ENCODE measurements at regions not wholly inside any gene's neighbourhood (a gene's known extent, or its start where the extent isn't known, plus 50 kb on each side); places are given as distances from the start of the nearest gene placed in this dataset.

DNA sequence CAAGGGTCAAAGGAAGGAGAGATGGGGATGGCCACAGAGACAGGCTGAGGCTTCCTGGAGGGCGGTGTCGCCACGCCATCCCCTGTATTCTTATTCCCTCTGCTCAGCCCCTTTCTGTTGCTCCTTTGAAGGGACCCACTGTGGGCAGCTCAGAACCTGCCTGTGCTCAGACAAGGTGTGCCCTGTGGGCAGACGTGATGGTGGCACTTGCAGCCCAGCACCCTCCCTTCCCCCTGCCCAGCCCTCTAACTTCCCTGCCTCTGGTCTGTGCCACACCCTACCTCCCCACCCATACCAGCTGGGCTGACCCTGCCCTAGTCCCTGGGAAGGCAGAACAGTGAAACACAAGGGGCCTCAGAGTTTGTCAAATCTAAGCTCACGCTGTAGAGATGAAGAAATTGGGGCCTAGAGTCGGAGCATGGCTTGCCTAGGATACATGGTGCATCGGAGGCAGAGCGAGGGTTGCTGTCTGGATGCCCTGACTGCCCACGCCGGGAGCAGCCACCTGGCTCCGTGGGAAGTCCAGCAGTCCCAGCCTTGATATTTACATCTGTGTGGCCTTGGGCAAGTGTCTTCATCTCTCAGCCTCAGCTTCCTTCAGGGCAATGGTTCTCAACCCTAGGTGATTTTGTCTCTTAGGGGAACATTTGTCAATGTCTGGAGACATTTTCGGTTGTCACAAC, 68.6 kb upstream of the RUNX3 start:
- no peak for DNase-seq

GRCh38 chr1:24996983-24997893, 67.2 kb upstream of the RUNX3 start:
- no peak for DNase-seq

DNA sequence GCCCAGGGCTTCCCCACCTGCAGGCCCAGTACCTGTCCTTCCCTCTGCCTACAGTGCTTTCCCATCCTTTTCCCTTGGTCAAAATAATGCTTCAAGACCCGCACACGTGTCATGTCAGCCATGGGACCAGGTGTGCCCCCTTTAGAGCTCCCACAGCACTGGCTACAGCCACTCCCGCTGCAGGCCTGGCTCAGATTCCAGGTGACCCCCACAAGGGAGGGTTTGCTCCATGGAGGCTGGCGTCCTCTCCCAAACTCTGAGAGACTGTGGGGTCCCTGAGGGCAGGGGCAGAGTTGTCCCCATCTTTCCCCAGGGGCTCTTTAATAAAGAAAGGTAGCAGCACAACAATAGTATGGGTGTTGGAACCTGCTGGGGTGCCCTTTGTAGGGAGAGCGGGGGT, 66.4 kb upstream of the RUNX3 start:
- DNase-seq: no peak

DNA sequence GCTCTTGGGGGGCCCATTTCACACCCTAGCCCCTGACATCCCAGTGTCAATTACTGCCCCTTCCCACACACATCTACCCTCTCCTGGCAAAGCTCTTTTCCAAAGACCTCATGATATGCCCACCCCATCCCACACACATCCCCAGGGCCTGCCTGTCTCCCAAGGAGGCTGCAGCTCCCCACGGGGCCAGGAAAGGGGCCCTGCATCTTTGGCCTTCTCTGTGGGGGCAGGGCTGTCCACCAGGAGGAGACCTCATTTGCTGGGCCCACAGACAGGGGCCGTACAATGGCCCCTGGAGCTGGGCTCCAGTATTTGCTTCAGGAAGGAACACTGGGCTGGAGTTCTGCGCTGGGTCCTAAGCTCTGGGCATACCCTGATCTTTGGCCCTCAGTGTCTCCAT, 65.6 kb upstream of the RUNX3 start:
- no peak for DNase-seq

- no peak for DNase-seq
These were observed 65.1 kb upstream of the RUNX3 start for GRCh38 chr1:24995140-24995539.

DNA sequence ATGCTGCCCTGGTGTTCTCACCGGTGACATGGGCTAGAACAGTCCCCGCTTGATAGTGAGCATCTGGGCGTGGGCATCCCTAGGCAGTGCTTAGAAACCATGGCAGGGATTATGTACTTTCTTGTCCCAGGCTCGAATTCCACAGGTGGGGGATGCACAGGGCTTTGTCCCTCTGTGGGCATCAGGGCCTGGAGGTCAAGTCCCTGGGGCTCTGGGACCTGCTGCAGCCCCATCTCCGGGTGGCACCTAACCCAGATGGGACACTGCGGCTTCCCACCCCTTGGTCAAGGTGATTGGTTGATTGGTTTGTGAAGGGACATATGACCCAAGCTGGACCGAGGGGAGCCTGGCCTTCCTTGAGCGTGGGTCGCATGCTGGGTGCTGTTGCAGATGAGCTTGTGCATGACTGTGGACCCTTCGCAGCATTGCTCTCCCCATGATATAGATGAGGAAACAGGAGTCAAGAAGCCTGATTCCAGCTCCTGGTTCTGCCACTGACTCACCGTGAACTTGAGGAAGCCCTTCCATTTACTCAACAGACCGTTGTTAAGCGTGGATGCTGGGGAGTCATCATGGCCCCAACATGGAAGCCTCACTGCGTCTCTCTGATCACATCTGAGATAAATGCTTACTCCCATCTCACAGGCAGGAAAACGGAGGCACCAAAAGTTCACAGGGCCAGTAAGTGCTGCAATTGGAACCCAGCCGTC, 64.0 kb upstream of the RUNX3 start:
- DNase-seq: no peak

DNA sequence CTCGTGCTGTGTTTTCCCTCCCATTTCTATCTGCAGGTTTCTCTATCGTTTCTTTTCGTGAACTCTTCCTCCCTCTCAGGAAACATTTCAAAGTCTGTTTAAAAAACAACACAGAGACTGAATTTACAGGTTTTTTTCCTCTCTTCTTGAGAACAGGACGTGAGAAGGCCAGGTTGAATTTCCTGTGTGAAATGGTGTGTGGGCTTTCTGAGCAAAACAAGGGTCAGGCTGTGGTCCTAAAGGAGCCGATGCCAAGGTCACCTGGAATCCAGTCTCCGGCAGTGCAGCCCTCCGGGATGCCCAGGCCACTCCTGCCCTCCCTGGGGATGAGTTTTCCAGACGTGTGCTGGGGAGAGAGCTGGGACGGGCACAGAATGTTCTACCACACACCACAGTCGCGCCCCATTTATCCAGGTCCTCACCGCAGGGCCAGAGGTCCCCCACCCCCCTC, 62.7 kb upstream of the RUNX3 start:
- no peak for DNase-seq

- no peak for DNase-seq
These were observed 62.2 kb upstream of the RUNX3 start for GRCh38 chr1:24992124-24992760.

- peak; percentile 59 to 70 for DNase-seq
These were observed 61.6 kb upstream of the RUNX3 start for GRCh38 chr1:24991697-24992096.

- DNase-seq: no peak
These were observed 60.9 kb upstream of the RUNX3 start for GRCh38 chr1:24990779-24991641.

GRCh38 chr1:24990136-24990535, 60.1 kb upstream of the RUNX3 start:
- DNase-seq: no peak

- DNase-seq: no peak
These were observed 59.0 kb upstream of the RUNX3 start for GRCh38 chr1:24989082-24989481.

DNA sequence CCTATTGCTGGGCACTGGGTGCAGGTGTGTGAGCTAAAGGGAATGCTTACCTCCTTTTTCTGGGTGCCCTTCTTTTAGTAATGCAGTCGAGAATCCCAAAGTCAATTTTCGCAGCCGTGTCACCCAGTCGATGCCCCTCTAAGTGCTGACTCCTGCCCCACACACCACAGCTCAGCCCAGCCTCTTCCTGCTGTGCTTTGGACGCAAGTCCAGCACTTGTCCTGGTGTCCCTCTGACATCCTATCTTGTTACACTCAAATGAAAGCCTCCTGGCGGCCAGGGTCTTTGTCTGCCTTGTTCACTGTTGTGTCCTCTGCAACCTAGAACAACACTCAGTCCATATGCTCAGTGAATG, 58.5 kb upstream of the RUNX3 start:
- DNase-seq: no peak

GRCh38 chr1:24987875-24988557, 57.9 kb upstream of the RUNX3 start:
- DNase-seq: no peak

DNA sequence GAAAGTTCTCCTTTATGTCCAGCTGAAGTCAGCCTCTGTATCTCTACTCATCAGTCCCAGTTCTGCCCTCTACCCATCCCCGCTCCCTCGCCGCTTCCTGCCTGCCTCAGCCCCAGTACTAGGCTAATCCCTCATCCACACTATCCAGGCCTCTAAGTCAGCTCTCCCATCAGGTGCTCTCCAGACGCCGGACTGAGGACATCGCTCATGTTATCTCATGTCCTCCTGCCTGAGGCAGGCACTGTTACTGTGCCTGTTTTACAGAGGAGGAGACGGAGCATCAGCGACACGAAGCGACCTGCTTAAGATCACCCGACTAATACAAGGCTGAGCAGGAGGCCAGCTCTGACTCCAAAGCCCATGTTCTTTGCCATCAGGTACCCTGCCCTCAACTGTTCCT, 57.3 kb upstream of the RUNX3 start:
- DNase-seq: no peak

DNA sequence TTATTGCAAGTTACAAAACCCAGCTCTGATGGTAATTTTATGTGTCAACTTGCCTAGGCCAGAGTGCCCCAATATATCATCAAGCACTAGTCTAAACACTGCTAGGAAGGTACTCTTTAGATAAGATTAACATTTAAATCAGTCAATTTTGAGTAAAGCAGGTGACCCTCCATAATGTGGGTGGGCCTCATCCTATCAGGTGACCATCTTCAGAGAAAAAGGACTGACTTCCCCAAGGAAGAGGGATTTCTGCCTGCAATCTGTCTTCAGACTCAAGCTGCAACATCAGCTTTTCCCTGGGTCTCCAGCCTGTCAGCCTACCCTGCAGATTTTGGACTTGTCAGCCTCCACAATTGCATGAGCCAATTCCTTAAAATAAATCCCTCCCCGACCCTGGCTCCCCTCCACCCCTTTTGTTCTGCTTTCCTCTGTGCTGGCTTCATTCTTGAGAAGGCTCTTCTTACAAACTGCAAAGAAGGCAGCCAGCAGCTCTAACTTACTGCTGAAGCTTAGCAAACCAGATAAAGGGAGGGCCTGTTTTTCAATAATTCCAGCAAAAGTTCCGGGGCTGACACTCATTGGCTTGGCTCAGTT, 56.4 kb upstream of the RUNX3 start:
- DNase-seq: no peak

DNA sequence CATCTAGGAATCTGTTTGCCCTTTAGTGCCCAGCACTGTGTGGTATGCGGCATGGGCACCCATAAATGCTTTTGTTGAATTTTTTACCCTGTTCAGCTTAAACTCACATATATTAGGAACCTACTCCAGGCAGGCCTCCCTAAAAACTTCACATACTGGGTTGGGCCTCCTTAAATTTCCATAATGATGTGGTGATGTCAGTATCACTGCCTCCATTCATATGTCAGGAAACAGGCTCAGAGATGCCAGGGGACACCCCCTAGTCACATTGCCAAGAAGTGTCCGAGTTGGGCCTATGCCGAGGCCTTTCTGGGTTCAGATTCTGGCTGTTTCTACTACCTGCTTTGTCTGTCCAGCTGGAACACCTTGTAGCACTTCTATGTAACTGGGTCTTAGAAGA, 55.7 kb upstream of the RUNX3 start:
- DNase-seq: no peak

GRCh38 chr1:24984800-24985522, 54.9 kb upstream of the RUNX3 start:
- DNase-seq: no peak

- no peak for DNase-seq
These were observed 54.2 kb upstream of the RUNX3 start for GRCh38 chr1:24984300-24984699.

DNA sequence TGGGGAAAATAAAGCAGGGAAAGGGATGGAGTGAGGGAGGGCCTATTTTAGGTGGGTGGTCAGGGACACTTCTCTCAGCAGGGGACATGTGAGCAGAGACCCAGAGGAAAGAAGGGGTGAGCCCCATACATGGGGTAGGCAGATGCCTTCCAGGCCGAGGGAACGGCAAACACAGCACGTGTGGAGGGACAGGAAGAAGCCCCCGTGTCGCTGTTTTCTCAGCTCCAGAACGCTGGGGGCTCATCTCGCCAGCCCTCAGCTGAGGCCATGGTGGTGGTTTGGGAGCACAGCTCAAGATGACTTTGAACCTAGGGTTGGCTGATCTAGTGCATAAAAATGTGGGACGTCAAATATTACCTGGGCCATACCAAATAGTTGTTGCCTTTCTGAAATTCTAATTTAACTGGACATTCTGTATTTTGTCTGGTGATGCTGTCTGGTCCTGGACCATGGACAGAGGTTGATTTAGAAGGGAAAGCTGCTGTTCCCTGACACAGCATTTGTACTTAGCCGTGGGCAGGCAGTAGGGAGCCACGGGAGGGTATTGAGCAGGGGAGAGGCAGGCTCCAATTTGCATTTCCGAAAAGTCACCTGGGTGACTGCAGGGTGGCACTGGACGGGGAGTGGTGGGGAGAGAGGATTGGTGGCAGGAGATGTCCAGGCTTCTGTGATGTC, 53.1 kb upstream of the RUNX3 start:
- DNase-seq: no peak
